ENCODE measurements at regions not wholly inside any gene's neighbourhood (a gene's known extent, or its start where the extent isn't known, plus 50 kb on each side); places are given as distances from the start of the nearest gene placed in this dataset.
"Not testable (repeated sequence)": the region's sequence is repeated elsewhere in the genome, so short reads cannot be mapped to it uniquely, and the experiment has no call there.

- TF ChIP-seq CTCF, POLR2A (IDR thresholded peaks at IDR 0.05): not testable (repeated sequence)
Measured at GRCh38 chr7:153969016-153969415, 83.2 kb upstream of the DPP6 start.
